HL-60 (cell line): ENCODE measurements at regions not wholly inside any gene's neighbourhood (a gene's known extent, or its start where the extent isn't known, plus 50 kb on each side); places are given as distances from the start of the nearest gene placed in this dataset.

ENCODE experiments used
- CTCF ChIP-seq: IDR thresholded peaks from one replicate; pipeline ENCODE4 v1.5.1; 2011; ENCODE audit warnings: low read length, control low read depth, inconsistent platforms; ENCODE audit not compliant: insufficient read depth
- POLR2AphosphoS5 ChIP-seq: IDR thresholded peaks from 2 replicates; pipeline ENCODE4 v1.6.1; 2012; ENCODE audit warnings: low read depth
- REST ChIP-seq: IDR thresholded peaks from 2 replicates; pipeline ENCODE4 v1.6.1; 2012; ENCODE audit warnings: low read depth; ENCODE audit not compliant: insufficient replicate concordance

DNA sequence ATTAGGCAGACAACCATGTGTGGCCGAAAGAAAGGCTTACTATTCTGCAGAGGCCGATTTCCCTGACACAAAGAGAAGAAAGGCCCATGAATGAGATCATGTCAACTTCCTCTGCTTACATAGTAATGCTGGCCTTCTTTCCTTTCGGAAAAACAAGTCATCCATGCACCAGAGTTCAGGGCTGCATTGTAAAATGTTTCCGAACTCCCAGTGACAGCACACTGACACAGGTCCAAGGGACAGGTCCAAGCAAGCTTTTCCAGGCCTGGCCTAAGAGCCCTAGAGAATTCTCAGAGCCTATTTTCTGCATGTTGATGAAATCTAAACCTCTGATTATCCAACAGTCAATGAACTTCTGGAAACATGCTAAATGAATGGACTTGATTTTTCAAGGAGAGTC is 140.9 kb downstream of the ZNF608 start:
- TF ChIP-seq CTCF (no peak), REST (no peak), POLR2AphosphoS5 (no peak)
